Esophagus muscularis mucosa (tissue), 4 donors: ENCODE measurements at regions not wholly inside any gene's neighbourhood (a gene's known extent, or its start where the extent isn't known, plus 50 kb on each side); places are given as distances from the start of the nearest gene placed in this dataset.

Source experiments
- DNase-seq: peaks from one replicate; pipeline ENCODE4 v3.0.0-alpha.2; 2017; ENCODE audit errors: extremely low spot score
- H3K27ac ChIP-seq, 4 donors: fragments of 200-600 bp; sonication (generic); replicated peaks in 1 of 4; 1 replicate in 3 of 4; 2 replicates in 1 of 4; pipeline ENCODE4 v1.5.1; 2016 to 2019; ENCODE audit warnings: mild to moderate bottlenecking in 1 of 4
- H3K27me3 ChIP-seq, 4 donors: fragments of 200-600 bp; sonication (generic); one replicate each; pipeline versions ENCODE4 v1.5.1 to v1.6.0; 2016 to 2019
- H3K36me3 ChIP-seq, 4 donors: fragments of 200-600 bp; sonication (generic); one replicate each; pipeline ENCODE4 v1.5.1; 2016 to 2019
- H3K4me1 ChIP-seq, 4 donors: fragments of 200-600 bp; sonication (generic); one replicate each; pipeline ENCODE4 v1.5.1; 2016 to 2019
- H3K4me3 ChIP-seq, 4 donors: fragments of 200-600 bp; sonication (generic); 1 replicate in 2 of 4; 2 replicates in 2 of 4; pipeline ENCODE4 v1.5.1; 2016 to 2019; ENCODE audit warnings: mild to moderate bottlenecking in 4 of 4, moderate library complexity in 1 of 4
- H3K9me3 ChIP-seq, 4 donors: fragments of 200-600 bp; sonication (generic); 1 replicate in 3 of 4; 2 replicates in 1 of 4; pipeline ENCODE4 v1.5.1; 2016 to 2019
- CTCF ChIP-seq, 3 experiments: fragments of 200-600 bp in 2 of 3; fragments of 450-650 bp in 1 of 3; sonication (generic) in 2 of 3; IDR thresholded peaks; one replicate each; pipeline ENCODE4 v1.5.1; 2017 to 2019; ENCODE audit warnings: antibody characterized with exemption in 3 of 3, mild to moderate bottlenecking in 2 of 3, moderate library complexity in 1 of 3
- EP300 ChIP-seq: sonication (generic); formaldehyde crosslinking; IDR thresholded peaks from one replicate; pipeline ENCODE4 v1.6.1; 2017; ENCODE audit warnings: antibody characterized with exemption
- POLR2A ChIP-seq: fragments of 450-650 bp; IDR thresholded peaks from one replicate; pipeline ENCODE4 v1.6.1; 2017; ENCODE audit warnings: antibody characterized with exemption, moderate library complexity, mild to moderate bottlenecking, low read depth
- POLR2AphosphoS5 ChIP-seq, 2 donors: sonication (generic); formaldehyde crosslinking; IDR thresholded peaks; one replicate each; pipeline ENCODE4 v1.6.1; 2017; ENCODE audit warnings: antibody characterized with exemption in 2 of 2
- WGBS: methylation state at CpG from one replicate; pipeline ENCODE4 v1.1.5; 2018; 5-methylcytosine and 5-hydroxymethylcytosine counted together
- intact Hi-C: fragments of 100-400 bp; cut with DNase I; formaldehyde crosslinking; loops from one replicate; pipeline ENCODE4 v1.15.1; 2023

GRCh38 chr11:115965767-115966504 lies 461.7 kb upstream of the CADM1 start:
- H3K9me3 ChIP-seq, result no peaks in the 10 kb centered on the region
- TF ChIP-seq POLR2A (no peak), EP300 (no peak), POLR2AphosphoS5 (IDR thresholded peaks at IDR 0.05) (no peak), CTCF (IDR thresholded peaks at IDR 0.05) (no peak)
- H3K36me3 ChIP-seq, result no peaks in the 10 kb centered on the region
- peaks cover 0 to 13% (median 4%) of the 10 kb centered on the region in 4 donors for H3K4me1 ChIP-seq
- H3K4me3 ChIP-seq, result no peak overlapping the region
- intact Hi-C loops, result no loop called here
- peaks cover 0 to 16% (median 0%) of the 10 kb centered on the region in 4 donors for H3K27me3 ChIP-seq
- no peak overlapping the region for H3K27ac ChIP-seq
- DNase-seq, result no peak
- WGBS, result 76% methylated on average over 11 of the region's 13 CpGs

- Histone ChIP-seq H3K4me3 (no peak overlapping the region), H3K36me3 (no peaks in the 10 kb centered on the region), H3K27me3 (peaks cover 0 to 22% (median 0%) of the 10 kb centered on the region in 4 donors), H3K9me3 (no peaks in the 10 kb centered on the region), H3K27ac (no peak overlapping the region), H3K4me1 (peaks cover 0 to 13% (median 4%) of the 10 kb centered on the region in 4 donors)
- TF ChIP-seq POLR2A, result no peak
- TF ChIP-seq CTCF (IDR thresholded peaks at IDR 0.05), result no peak
- TF ChIP-seq EP300, result no peak
- no peak for TF ChIP-seq POLR2AphosphoS5 (IDR thresholded peaks at IDR 0.05)
- intact Hi-C loops, result no loop called here
- WGBS, result 73% methylated on average over 2 of the region's 2 CpGs
- DNase-seq, result no peak
These were observed 459.9 kb upstream of the CADM1 start for GRCh38 chr11:115964091-115964490.

GRCh38 chr11:115963156-115963555 lies 458.9 kb upstream of the CADM1 start:
- Histone ChIP-seq H3K9me3 (no peaks in the 10 kb centered on the region), H3K27me3 (peaks cover 0 to 32% (median 0%) of the 10 kb centered on the region in 4 donors), H3K27ac (no peak overlapping the region), H3K36me3 (no peaks in the 10 kb centered on the region), H3K4me3 (no peak overlapping the region), H3K4me1 (peaks cover 0 to 13% (median 4%) of the 10 kb centered on the region in 4 donors)
- TF ChIP-seq CTCF (IDR thresholded peaks at IDR 0.05) (no peak), POLR2AphosphoS5 (IDR thresholded peaks at IDR 0.05) (no peak), EP300 (no peak), POLR2A (no peak)
- DNase-seq, result no peak
- WGBS, result 7% methylated on average over 6 of the region's 6 CpGs
- intact Hi-C loops, result no loop called here

- H3K27me3 ChIP-seq, result peaks cover 0 to 24% (median 0%) of the 10 kb centered on the region in 4 donors
- H3K4me3 ChIP-seq, result no peak overlapping the region
- no peaks in the 10 kb centered on the region for H3K36me3 ChIP-seq
- peaks cover 0 to 13% (median 4%) of the 10 kb centered on the region in 4 donors for H3K4me1 ChIP-seq
- H3K9me3 ChIP-seq, result no peaks in the 10 kb centered on the region
- DNase-seq, result no peak
- 60% methylated on average over 11 of the region's 11 CpGs for WGBS
- intact Hi-C loops, result no loop called here
- no peak for TF ChIP-seq POLR2A
- TF ChIP-seq EP300, result no peak
- TF ChIP-seq CTCF (IDR thresholded peaks at IDR 0.05), result no peak
- no peak for TF ChIP-seq POLR2AphosphoS5 (IDR thresholded peaks at IDR 0.05)
- no peak overlapping the region for H3K27ac ChIP-seq
These were observed 457.2 kb upstream of the CADM1 start for GRCh38 chr11:115961159-115962003.
